HG03565 (cell line): ENCODE measurements at regions not wholly inside any gene's neighbourhood (a gene's known extent, or its start where the extent isn't known, plus 50 kb on each side); places are given as distances from the start of the nearest gene placed in this dataset.

Experiments used
- ATAC-seq: cut with Tn5 transposase; IDR thresholded peaks from one replicate; pipeline ENCODE4 v1.9.1; 2021; ENCODE audit warnings: mild to moderate bottlenecking, moderate library complexity; ENCODE audit not compliant: unreplicated experiment

DNA sequence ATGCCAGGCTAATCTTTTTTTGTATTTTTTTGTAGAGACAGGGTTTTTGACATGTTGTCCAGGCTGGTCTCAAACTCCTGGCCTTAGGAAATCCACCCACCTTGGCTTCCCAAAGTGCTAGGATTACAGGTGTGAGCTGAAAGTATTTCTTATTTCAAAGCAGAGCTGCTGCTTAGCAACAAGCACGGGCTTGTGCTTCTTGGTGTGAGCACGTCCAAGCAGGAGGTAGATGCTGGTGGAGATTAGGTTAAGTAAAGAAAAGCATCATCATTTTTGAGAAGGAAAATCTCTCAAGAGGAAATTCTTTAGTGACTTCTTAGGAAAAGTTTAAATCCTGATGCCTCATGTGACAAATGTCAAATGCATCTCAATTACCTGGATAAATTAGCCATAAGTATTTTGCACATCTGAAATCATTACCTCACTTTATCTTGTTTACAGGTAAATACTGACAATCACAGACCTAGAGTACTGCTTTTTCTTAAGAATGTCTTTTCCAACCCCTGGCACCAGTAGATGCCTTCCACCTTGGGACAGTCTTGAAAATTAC, 431.8 kb upstream of the FZD8 start:
- ATAC-seq: no peak

DNA sequence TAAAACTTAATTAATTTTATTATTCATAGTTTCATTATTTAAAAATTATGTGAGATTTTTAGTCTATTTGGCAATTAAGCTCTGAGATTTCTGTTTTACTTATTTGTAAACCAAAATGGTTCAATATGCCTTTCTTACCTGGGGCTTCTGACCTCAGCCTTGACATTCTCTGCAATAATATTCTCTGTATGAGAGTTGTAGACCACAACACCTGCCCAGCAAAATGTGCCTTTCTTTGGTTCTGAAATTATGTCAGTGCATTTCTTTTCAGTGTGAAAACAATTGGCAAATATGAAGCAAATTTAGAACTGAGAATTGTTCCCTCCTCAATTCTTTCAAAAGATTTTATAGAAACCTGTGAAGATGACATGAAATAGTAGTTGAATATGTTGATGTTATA, 426.4 kb upstream of the FZD8 start:
- ATAC-seq: no peak

DNA sequence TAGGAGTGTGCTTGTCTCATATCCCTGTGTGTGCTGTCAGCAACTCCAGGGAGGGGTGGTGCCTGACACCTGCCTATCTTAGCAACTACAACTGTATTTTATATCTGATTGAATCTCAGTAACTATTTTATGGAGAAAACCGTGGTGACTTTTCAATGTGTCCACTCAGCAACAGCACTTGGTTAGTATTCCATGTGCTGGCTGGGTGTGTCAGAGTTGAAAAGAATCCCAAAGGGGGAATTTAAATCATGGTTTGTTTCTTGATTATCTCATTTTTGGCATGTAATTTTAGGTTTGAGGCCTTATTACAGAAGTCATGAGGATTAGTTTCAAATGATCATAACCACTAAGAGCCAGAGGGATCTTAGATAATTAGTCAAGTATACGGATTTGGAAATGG, 425.7 kb upstream of the FZD8 start:
- no peak for ATAC-seq

DNA sequence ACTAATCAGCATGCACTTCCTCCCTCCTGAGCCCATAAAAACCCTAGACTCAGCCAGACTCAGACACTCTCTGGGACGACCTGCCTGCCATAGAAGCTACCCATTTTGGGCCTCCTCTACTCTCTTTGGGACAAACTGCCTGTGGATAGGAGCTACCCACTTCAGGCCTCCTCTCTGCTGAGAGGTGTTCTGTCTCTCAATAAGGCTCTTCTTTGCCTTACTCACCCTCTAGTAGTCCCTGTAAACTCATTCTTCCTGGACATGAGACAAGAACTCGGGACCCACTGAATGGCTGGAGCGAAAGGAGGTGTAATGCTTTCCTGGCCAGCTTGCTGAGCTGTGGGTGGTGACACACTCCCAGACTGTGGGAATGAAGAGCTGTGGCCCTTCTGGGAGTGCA, 424.8 kb upstream of the FZD8 start:
- ATAC-seq: no peak

DNA sequence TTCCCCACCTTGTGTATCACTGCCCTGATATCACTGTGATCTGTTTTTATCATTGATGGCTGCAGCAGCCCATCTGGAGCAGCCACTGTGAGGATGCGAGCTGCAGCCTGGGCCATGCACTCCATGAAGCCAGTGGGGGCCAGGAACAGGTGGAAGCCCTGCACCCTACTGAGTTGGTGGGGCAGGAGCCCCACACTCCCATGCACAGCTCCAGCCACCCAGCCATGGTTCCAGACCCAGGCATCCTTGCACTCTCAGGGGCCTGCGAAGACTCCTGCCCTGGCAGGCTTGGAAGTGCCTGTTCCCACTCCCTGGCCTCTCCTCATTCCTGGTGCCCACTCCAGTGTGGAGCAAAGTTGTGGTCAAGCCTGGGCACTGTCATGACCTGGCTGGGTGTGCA, 424.0 kb upstream of the FZD8 start:
- no peak for ATAC-seq

DNA sequence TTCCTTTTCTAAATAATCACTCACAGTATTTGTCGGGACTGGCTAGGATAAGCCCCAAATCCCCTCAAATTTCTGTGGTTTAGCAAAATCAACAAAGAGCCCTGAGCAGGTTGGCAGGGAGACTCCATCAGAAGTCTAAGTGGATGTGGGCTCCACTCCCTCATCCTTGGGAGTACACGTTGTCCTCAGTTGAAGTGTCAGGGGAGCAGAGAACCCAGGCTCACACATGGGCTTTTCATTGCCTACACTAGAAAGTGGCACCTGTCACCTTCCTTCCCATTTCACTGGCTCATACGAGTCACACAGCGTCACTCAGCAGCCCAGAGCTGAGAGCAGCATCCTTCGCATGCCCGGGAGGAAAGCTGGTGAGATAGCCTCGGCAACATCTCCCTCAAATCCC, 421.3 kb upstream of the FZD8 start:
- ATAC-seq: no peak

DNA sequence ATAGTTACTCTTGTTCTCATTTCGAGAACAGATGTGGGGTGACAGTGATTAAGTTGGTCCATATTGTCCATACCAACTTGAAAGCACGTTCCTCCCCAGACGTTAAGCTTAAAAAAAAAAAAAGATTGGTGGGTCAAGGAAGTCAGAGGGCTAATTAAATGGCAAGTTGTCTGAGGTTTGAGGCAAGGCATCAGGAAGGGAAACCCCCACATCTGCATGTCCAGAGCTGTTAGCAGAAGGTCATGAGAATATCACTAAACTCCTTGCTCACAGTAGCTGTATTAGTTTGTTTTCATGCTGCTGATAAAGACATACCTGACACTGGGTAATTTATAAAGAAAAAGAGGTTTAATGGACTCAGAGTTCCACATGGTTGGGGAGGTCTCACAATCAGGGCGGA, 415.6 kb upstream of the FZD8 start:
- no peak for ATAC-seq

DNA sequence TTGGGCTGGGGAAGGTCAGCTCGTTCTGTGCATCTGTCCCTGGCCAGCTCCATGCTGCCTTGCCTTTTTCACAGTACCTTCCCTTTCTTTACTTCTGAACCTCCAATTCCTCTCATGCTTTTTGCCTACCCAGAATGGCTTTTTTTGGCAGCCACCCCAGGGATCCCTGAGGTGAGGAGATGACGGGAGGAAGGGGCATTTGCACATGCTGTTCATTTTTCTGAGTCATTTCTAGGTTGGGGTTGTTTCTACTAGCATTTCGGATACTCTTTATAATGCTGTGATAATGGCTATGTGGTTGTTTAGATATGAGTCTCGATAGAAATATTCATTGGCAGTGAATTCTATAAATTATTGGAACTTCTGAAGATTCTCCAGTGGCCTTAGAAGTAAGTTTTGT, 415.1 kb upstream of the FZD8 start:
- no peak for ATAC-seq

DNA sequence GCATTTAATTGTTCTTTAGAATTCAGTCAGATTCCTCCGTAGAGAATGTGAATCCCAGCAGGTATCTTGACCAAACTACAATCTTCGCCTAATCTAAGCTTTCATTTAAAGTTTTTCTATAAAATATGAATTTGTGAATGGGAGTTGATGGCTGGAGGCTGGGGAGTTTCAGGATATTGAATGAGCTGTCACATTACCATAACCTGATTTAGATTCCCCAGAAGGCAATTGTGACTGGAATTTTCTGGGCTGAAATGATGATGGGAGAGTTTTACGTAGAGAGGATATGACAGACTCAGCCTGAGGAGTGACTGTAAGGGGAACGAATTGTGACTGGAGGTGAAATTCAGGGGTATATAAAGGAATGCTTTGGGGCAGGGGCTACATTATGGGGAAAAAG, 411.7 kb upstream of the FZD8 start:
- ATAC-seq: no peak

DNA sequence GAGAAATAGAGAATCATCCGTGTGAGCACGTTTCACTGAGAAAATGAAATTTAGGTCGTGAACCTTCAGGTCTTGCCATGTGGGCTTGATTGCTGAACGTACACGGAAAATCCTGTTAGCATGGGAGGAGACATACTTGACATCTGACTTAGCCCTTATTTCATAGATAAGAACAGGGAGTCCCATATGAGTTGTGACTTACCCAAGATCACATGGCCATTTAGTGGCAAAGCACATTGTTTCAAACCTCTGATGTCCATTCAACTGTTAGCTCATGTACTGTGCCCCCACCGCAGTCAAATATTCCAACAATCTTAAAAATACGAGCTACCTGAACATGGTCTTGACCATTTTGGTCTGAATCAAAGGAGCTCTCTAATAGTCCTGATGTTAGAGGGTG, 411.2 kb upstream of the FZD8 start:
- no peak for ATAC-seq

DNA sequence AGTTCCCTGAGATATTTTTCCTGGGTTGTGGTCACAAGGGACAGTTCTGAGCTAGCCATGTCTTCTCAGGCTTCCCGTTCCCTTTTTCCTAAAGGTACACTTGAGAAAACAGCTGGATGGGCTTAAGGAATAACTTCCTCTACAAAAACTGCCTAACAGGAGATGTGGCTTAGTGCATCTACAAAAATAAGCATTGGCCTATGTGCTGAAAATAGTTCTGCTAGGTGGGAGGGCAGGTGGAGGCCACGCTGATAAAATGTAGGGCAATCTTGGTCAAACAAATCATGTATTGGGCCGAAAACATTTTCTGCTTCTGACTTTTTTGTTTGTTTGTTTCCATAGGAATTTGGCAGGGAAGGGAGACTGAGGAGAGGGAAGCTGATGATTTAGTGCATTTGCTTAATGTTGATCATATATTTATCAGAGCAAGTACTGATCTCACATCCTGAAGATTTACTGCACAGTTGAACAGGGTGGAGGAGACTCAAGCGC, 409.4 kb upstream of the FZD8 start:
- ATAC-seq: no peak

DNA sequence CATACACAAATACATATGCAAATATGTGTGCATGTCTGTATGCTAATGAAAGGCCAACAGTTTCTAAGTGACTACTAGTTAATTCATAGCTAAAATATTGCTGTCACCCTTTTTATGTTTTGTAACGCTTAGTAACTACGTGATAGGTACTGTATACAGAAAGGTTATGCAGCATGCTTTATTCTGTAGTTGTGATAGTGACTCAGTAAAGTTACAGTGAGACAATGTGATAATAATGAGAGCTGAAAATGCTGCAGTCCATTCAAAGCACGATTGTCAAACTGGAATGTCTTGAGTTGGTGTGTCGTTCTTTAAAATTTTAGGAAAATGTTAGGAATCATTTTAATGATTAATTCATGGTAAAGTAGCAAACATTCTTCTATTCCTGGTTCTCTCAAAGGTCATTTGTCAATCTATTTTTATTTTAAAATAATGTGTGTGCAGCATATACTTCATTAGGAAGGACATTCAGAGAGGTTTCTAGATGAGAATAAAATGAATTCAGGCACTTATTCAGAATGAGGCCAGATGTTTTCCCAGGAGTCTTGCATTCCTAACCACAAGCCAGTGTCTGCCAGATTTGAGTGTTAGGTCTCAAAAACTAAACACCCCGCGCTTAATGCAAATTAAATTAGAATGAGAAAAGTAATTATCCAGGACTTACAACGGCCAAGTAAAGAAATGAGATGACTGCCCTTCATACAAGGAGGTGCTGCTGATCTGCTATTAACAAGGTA, 408.8 kb upstream of the FZD8 start:
- ATAC-seq: no peak

DNA sequence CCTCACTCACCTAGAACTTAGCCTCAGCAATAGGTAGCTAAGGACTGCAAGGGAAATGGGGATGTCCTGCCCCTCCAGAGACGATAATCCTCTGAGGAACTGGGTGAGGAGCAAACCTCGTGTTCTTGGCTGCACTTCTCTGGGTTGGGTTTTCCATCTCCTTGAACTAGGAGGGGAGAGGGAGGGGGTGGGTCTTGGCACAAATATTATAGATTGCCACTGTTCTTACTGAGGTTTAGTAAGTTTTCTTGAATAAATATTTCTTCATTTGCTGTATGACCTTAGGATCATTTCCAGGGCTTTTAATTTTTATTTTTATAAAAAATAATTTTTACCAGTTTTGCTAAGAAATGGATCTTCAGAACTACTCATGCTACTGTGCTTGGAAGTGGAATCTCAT, 406.7 kb upstream of the FZD8 start:
- no peak for ATAC-seq

DNA sequence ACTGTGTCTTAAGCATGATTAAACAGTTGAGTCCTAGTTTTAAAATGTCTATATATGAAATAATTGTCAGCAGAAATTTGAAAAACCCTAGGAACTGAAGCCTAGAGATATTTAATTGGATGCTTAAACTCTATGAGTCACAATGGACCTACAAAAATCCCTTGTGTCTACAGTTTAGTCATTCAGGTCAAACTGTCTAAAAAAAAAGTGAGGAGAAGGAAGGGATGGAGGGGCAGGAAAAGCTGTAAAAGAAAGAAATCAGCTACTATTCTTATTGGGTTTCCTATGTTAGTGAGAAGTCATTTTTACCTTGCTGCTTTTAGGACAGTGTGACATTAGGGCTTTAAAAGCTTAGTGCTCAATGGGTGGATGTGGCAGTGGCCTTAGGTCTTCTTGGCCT, 406.1 kb upstream of the FZD8 start:
- ATAC-seq: no peak

DNA sequence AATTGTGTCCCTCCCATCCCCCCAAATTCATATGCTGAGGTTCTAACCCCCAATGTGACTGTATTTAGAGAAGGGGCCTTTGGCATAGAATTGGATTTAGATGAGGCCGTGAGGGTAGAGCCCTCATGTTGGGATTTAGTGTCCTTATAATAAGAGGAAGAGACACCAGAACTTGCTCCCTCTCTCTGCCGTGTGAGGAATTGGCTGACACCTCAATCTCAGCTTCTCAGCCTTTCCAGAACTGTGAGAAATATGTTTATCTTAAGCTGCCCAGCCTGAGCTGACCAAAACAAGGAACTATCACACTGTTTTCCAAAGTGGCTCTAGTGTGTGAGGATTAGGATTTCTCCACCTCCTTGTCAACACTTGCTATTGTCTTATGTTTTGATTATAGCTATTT, 400.0 kb upstream of the FZD8 start:
- ATAC-seq: no peak

DNA sequence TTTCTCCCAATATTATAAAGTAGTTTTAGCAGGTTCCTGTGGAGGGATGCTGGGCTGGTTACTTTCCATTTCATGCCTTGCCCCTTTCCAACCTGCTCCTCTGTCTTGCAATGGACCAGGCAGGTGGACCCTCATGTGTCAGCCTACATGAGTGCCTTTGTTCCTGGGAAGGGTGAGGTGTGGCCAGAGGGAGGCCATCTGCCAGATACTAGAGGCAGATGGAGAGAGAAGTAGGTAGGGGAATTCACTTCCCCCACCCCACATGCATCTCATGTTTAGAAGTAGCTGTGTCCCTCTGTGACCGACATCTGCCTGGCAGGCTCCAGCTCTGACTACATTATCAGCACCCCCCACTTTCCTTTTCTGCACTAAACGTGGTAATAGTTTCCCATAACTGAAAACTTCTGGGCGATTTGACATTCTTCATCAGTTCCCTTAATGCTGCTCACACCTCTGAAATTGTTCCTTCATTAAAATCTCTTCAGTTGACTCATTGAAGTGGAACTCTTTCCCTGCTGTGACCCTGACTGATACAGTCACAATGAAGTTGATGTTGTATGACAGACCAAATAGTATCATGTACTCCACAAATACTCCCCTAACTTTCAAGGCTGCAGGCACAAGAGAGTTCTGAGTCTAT, 396.3 kb upstream of the FZD8 start:
- no peak for ATAC-seq

DNA sequence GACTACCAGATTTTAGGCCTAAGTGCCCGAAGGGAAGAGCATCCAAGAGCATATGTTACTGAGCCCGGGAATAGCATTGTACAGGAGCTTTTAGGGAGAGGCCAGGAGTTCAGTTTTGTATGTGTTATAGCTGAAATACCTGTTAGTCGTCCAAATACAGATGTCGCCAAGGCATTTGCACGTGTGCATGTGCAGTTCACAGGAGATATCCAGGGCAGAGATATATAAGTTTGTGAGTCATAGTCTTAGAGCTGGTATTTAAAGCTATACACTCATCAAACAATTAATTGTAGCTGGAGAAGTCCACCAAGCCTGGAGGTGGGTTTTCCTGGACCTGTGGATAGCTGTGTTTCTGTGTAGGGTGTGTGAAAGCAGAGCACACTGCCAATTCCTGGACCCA, 394.0 kb upstream of the FZD8 start:
- no peak for ATAC-seq

DNA sequence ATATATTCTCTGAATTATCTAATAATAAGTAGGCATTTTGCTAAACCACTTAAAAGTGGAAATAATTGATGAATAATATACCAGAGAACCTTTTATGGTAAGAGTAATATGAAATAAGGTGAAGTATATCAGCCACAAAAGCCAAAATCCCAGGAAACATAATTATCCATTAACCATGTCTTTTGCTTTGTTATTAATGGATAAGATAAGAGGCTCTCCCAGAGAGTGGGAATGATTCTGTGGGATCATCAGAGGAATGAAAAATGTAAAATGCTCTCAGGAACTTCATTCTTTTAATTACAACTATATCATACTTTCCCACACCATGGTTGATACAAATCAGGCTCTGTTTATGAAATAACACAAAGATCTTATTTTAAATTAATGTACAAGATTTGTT, 391.7 kb upstream of the FZD8 start:
- no peak for ATAC-seq

DNA sequence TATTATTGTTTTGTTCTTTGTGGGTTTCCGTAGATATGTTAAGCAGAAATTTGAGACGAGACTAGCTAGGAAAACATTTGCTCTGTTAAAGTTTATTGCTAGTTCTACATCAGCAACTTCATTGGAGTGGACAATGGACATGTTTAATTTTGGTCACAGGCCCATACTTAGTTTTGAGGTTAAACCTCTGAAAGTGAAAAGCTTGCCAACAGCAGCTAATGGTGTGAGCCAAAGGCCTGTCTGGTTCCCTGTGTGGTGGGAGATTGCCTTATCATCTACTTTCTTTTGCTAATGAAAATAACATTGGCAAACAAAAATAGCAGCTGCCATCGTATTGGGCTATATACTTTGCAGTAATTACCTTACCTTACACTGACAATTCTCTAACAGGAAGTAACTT, 388.4 kb upstream of the FZD8 start:
- ATAC-seq: no peak

DNA sequence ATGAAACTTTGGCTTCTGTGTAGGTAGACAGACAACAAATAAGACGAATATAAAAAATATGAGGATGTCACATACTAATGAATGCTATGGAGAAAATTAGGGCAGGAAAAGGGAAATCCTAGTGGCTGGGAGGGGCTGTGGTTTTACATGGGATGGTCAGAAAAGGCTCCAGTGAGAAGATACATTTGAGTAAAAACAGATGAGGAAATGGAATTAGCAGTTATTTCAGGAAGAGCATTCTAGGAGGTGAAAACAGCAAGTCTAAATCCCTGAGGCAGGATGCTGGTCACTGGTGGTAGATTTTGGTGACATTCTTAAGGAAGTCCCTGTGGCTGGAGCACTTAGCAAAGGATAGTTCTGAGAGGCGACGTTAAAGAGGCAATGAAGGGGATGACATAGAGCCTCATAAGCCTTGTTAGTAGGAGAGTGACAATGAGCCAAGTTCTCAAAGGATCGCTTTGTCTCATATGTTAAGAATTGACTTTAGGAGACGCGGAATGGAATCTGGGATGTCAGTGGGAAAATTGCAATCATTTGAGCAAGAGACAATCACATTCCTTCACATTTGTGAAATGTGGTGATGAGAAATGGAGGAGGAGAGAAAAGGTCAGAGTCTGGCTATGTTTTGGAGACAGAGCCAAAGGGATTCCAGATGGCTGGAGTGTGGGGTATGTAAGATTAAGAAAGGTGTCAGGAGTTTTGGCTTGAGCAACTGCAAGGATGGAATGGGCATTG, 384.7 kb upstream of the FZD8 start:
- ATAC-seq: no peak

DNA sequence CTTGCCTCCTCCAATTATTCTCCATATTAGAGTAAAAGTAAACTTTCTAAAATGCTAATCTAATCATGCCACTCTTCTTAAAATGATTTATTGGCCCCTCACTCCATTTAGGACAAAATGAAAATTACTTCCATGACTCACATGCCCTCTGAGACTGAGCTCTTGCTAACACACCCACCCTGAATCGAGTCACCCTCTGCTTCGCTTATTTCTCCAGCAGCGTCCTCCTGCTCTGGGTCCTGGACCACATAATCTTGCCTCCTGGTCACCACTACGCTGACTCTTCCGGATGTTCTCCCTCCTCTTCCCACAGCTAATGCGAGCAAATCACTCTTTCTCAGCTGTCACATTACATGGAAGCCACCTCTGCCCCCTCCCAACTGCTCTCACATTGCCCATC, 384.0 kb upstream of the FZD8 start:
- no peak for ATAC-seq

DNA sequence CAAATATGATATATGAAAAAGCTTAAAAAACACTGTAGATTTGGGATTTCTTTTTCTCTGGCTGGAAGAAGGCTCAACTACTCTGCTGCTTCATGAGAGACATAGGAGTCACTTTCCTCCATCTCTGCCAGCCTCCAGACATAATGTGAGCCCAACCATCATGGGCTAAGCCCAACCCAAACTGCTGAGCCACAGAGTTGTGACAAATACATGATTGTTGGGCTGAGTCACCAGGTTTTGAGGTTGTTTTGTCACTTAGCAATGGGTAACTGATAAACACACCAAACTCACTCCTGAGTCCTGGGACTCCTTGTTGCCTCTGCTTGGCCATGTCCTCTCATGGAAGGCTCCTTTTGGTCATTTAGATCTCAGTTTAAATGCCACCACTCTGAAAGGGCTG, 381.8 kb upstream of the FZD8 start:
- no peak for ATAC-seq
